ENCODE measurements at regions not wholly inside any gene's neighbourhood (a gene's known extent, or its start where the extent isn't known, plus 50 kb on each side); places are given as distances from the start of the nearest gene placed in this dataset.

GRCh38 chr22:49464037-49464436 lies 363.6 kb downstream of the BRD1 start:
- TF ChIP-seq ZFX (IDR thresholded peaks at IDR 0.05; ENCODE audit: borderline replicate concordance) = no peak
- H3K27ac ChIP-seq = no peak overlapping the region

DNA sequence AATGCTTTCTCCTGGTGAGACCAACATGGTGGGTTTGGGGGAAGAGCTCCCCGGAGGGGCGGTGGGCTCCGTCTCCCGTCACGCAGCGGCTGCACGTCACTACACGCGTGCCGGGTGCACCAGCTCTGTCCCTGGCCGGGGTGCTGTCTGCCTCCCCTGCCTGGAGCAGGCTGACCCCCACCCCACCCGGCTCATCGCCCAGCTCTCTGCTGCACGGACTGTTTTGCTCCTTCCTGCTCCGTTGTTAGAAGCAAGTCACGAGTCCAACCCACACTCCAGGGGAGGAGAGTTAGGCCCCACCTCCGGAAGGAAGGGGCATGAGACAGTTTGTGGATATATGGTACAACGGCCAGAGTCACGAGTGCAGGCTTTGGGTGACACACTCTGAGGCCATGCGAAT lies 364.9 kb downstream of the BRD1 start:
- H3K27ac ChIP-seq = no peak overlapping the region
- TF ChIP-seq CTCF (IDR thresholded peaks at IDR 0.05) = no peak

- H3K27ac ChIP-seq = no peak overlapping the region
Measured at GRCh38 chr22:49462291-49462690, 365.4 kb downstream of the BRD1 start.

DNA sequence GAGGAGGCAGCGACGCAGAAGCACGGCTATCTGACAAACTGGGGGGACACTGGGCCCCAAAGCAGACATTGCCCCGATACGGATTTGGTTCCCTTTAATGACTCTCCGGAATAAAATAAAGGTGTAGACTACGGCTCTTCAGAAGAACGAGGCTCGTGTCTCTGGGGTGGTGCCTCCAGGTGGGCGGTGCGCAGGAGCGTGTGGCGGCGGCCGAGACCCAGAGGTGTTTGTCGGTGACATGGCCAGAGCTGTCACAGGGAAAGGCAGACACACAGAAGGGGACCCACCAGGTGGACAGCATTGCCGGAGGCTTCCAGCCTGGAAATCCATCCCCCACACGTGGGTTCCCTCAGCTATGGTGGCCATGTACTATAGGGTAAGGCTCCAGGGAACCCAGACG lies 366.0 kb downstream of the BRD1 start:
- no peak overlapping the region for H3K27ac ChIP-seq
- TF ChIP-seq CTCF (IDR thresholded peaks at IDR 0.05) (no peak), ZFX (IDR thresholded peaks at IDR 0.05; ENCODE audit: borderline replicate concordance) (no peak)

More at GRCh38 chr22:49462291-49462690, 365.4 kb downstream of the BRD1 start:
- TF ChIP-seq ZFX (IDR thresholded peaks at IDR 0.05; ENCODE audit: borderline replicate concordance) = no peak
- no peak for TF ChIP-seq CTCF (IDR thresholded peaks at IDR 0.05)

DNA sequence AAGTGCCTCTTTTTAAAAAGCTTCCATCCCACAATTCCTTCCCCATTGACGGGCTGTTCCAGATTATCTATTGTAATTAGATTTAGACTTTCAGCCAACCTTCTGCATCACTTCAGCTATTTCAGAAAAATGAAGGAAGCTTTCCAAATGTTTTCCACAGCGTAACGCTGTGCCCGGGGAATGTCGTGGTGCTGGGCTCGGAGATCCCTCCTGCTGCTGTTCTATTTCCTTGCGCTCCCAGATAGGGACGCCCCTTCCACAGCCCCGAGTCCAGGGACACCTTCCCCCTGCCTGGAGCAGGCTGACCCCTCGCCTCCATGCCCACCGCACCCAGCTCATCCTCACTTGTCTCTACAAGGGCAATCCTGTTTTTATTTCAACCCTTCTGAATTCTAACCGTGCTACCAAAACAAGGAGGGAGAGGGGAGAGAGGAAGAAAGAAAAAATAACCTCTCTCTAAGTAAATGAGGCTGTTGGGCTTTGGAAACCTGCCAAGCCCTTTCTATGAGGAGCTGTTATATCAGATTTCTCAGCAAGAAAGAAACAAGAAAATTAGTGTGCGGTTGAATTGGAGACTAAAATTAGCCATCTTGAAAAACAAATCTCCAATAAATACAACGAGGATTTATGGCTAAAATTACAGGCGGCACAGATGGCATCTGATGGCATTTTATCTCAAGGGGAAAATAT lies 366.9 kb downstream of the BRD1 start:
- TF ChIP-seq ZFX (IDR thresholded peaks at IDR 0.05; ENCODE audit: borderline replicate concordance) (no peak), CTCF (IDR thresholded peaks at IDR 0.05) (no peak)
- no peak overlapping the region for H3K27ac ChIP-seq

DNA sequence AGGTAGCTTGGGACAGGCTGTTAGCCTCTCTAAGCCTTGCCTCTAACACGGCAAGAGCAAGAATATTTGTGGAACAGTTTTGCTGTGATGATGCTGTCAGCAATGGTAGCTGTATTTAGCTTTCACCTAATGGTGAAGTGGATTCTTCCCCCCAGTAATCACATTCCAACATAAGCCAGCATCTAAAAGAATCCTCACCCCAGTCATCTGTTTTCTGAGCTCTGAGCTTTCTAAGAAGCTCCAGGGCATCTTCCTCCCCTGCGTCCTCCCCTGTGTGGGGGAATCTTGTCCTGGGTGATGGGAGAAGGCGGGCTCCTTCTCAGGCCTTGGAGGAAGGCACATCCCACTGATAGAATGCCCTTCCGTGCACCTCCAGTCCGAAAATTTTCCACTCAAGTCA lies 367.6 kb downstream of the BRD1 start:
- no peak for TF ChIP-seq CTCF (IDR thresholded peaks at IDR 0.05)
- no peak for TF ChIP-seq ZFX (IDR thresholded peaks at IDR 0.05; ENCODE audit: borderline replicate concordance)
- no peak overlapping the region for H3K27ac ChIP-seq

GRCh38 chr22:49458708-49459099 lies 369.0 kb downstream of the BRD1 start:
- TF ChIP-seq ZFX (IDR thresholded peaks at IDR 0.05; ENCODE audit: borderline replicate concordance) = no peak
- TF ChIP-seq CTCF (IDR thresholded peaks at IDR 0.05) = no peak
- H3K27ac ChIP-seq = no peak overlapping the region
